OCI-LY1 (cell line): ENCODE measurements at regions not wholly inside any gene's neighbourhood (a gene's known extent, or its start where the extent isn't known, plus 50 kb on each side); places are given as distances from the start of the nearest gene placed in this dataset.

ENCODE experiments used
- CTCF ChIP-seq: fragments of 200-600 bp; sonication (generic), shearing (Covaris generic); IDR thresholded peaks from 2 replicates; pipeline ENCODE4 v1.5.1; 2017; ENCODE audit warnings: mild to moderate bottlenecking, antibody characterized with exemption, low read length, moderate library complexity, mixed read lengths
- EZH2 ChIP-seq: fragments of 200-600 bp; sonication (generic), shearing (Covaris generic); IDR thresholded peaks from 2 replicates; pipeline ENCODE4 v1.8.0; 2017; ENCODE audit warnings: borderline replicate concordance, mixed run types, mild to moderate bottlenecking, antibody characterized with exemption, low read length, moderate library complexity, mixed read lengths

- TF ChIP-seq CTCF, result no peak
- TF ChIP-seq EZH2, result no peak
These were observed 107.4 kb upstream of the IFNE start for GRCh38 chr9:21589344-21590056.
